ENCODE measurements at regions not wholly inside any gene's neighbourhood (a gene's known extent, or its start where the extent isn't known, plus 50 kb on each side); places are given as distances from the start of the nearest gene placed in this dataset.

- TF ChIP-seq CTCF (conservative IDR thresholded peaks at IDR 0.05; ENCODE audit: low read depth in 2 of 2) = no peak
- no peak for TF ChIP-seq REST (IDR thresholded peaks at IDR 0.05; ENCODE audit: unreplicated experiment)
- no peak for TF ChIP-seq EZH2 (IDR thresholded peaks at IDR 0.05; ENCODE audit: low read depth, unreplicated experiment)
Observed at GRCh38 chr3:147735616-147736015, 326.5 kb downstream of the ZIC1 start.

All from GM23338 (cell line).